Globus pallidus (tissue), 1 donor: ENCODE measurements at regions not wholly inside any gene's neighbourhood (a gene's known extent, or its start where the extent isn't known, plus 50 kb on each side); places are given as distances from the start of the nearest gene placed in this dataset.

Experiments used
- DNase-seq: peaks from one replicate; pipeline ENCODE4 v3.0.0-alpha.2; 2015; ENCODE audit warnings: low spot score

DNA sequence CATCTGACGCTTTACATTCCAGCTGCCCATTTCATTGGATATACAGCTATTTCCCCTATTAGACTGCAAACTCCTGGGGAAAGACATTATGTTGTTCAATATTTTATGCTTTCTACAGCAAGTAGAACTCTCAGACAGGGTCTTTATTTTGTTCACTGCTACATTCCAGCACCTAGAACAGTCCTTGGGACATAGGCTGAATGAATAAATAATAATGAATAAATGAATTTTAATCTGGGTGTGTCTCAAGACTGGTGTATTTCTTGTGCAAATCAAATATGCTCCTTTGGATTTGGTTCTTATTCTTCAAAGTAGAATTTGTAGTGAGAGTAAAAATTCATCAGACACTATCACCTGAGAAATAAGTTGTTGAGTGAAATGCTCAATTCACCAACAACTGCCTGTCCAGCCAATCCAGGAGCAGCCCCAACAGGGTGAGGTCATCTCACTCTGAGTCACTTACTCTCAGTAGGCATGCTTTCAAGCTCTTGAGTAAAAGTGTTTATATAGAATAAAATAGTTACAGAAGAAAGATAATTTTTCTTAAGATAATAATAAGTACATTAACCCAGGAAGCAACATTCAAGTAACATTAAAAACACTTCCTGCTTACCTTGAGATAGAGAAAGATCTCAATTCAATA is 287.5 kb upstream of the NPVF start:
- DNase-seq, result no peak

DNA sequence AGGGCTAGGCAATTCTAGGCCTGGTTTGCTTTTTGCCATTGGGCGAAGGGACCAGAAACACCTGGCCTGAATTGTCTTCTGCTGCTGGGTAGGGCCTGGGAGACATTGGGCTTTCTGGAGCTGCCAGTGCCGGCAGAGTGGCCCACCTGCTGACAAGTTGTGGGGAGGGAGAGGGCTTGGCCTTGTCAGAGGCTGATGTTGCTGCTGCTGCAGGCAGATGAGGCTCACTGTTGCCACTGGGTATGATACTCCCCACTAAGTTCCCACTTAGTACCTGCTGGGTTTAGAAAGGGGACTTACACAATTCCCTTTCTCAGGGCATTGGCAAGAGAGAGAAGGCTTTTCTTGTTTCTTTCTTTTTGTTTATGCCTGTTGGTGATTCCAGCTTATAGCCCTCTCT is 289.6 kb upstream of the NPVF start:
- no peak for DNase-seq

- DNase-seq, result no peak
Observed at GRCh38 chr7:25520017-25520416, 291.7 kb upstream of the NPVF start.

DNA sequence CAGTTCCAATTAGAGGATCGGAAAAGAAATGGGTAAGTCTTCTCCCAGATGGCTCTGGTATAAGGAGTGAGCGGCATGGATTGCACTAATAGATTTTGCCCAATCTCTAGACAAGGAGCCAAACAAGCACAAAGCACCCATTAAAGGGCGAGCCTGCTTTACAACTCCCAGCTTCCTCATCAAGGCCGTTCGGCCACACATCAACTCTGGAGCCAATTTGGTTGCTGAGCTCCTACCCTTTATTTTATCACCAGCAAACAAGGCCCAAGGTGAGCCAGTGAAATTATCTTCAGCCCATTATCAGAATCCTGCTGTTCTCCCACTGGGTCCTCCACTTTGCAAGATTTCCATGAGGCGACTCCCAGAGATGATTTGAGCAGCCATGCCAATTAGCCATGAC is 292.2 kb upstream of the NPVF start:
- no peak for DNase-seq

DNA sequence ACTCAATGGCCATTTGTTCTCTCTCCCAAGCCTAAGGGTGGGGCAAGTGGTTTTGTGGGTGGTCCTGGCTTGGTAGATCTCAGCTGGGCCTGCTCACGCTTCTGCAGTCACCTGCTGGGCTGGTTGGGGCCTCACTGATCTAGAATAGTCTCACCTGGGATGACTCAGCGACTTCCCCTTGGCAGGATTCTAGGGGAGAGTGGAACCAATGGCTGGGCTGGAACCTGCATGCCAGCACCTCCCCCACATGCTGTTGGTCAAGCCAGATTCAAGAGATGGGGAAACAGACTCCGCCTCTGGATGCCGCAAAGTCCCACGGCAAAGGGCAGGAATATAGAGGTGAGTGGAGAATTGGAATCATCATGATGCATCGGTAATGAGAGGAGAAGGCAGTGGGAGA is 292.9 kb upstream of the NPVF start:
- no peak for DNase-seq

GRCh38 chr7:25522727-25523126 is 294.4 kb upstream of the NPVF start:
- DNase-seq, result no peak

DNA sequence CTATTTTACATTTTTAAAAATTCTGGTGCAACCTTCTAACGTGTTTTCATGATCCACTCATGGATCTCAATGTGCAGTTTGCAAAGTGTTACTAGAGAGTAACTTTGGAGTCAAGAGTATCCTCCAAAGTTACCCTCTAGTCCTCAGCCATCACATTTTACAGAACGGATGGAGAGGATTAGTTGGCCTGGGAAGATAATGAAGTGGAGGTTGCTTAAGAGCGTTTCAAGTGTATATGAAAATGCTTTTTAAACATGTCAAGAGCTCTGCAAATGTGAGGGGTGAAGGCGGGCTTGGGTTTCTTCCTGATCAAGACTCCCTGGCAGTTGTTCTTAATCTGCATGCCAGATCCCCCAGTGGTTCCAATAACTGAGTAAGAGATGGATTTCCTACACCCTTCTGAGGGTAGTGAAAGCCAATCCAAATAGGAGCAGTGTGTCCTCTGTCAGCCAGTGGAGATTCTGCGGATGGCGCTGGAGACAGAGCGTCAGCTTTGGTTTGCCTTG is 299.4 kb upstream of the NPVF start:
- no peak for DNase-seq

DNA sequence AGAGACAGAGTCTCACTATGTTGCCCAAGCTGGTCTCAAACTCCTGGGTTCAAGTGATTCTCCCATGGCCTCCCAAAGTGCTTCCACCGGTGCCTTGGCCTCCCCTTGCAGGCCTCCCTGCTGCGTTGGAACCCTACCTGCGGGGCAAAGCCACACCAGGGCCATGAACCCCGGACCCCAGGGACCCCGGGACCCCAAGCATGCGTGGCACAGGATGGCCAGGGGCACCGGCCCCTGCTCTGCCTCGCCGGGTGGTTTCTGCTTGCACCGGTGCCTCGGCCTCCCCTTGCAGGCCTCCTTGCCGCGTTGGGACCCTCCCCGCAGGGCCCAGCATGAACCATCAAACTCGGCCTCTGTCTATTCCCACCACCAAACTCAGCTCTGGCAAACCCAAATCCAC is 301.0 kb upstream of the NPVF start:
- no peak for DNase-seq

DNA sequence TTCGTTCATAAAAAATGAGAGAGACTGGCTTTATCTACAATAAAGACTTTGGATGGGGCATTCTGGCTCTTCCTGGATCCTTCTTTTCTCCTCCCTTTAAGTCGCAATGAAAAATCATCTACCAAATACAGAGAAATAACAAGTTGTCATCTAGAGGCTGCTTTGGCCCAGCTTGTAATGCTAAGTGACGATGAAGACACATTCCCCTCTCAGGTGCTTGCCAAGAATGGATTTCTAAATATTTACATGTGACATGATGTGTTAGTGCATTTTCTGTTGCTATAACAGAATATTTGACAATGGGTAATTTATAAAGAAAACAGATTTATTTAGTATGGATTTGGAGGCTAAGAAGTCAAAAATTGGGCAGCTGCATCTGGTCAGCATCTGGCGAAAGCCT is 308.6 kb upstream of the NPVF start:
- DNase-seq, result no peak

DNA sequence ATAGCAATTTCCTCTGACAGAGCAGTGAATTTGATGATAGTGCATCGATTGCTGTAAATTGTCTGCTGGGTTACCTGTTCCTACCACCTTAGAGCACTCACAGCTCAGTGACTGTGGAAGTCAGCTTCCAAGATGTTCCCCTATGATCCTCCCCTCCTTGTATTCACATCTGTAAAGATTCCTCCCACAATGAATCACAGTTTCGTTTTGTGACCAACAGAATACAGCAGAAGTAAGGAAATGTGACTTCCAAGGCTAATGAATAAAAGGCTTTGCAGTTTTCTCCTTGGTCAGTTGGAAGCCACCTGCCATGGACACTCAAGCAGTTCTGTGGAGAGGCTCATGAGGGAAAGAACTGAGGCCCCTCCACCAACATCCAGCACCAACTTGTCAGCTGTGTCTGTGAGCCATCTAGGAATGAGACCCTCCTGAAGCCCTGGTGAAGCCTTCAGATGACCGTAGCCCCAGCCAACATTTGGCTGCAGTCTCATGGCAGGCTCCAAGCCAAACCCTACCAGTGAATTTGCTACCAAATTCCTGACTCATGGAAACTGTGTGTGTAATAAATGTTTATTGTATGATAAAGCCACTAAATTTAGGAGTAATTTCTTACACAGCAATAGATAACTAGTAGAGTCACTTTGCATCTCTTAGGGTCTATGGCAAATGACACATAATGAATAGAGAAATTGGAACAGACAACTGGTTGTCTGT is 309.5 kb upstream of the NPVF start:
- DNase-seq, result no peak

DNA sequence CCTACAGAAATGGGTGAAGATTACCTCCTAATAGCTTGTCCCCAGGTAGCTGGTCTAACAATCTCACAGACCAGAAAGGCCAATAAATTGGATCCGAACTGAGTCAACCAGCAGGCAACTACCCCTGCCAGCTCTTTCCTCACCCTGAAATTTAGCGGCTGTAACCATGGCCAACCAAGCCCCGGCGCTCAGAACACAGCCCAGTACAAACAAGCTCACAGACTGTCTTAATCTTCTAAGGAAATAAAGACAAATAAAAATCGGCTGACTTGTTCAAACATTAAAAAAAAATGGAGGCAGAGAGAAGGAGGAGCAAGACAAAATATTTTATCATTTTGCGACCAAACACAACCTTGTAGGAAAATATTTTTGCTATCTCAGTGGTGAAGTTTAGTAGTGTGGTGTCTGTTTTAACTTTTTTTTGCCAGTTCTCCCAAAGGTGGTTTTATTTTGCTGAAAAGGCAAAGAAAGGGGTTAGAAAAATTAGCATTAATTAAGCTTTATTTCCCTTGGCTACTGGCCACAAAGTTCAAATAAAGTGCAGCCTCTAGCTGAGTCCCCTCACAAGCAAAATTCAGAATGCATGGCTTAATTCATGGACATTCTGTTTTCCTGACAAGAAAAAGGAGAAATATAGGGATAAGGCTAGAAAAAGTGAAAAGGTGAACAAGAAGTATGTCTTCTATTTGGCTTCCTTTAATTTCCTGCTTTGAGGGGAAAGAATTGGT is 313.0 kb upstream of the NPVF start:
- DNase-seq, result no peak

DNA sequence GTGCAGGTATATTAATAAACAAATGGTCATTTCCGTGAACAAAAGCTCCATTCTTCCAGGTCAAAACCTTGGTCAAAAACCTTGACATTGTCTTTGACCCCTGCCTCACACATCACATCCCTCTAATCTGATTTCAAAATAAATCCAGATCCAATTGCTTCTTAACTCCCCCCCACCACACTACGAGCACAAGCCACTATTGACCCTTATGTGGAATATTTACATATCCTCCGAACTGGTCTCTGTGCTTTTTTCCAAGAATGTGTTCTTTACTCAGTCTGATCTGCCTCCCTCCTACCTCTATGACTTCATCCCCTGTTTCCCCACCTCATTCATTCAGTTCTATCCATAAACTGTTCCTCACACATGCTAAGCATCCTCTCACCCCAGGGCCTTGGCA is 313.6 kb upstream of the NPVF start:
- DNase-seq, result no peak

GRCh38 chr7:25543210-25543609 is 314.9 kb upstream of the NPVF start:
- DNase-seq, result no peak

GRCh38 chr7:25543798-25544197 is 315.5 kb upstream of the NPVF start:
- no peak for DNase-seq

DNA sequence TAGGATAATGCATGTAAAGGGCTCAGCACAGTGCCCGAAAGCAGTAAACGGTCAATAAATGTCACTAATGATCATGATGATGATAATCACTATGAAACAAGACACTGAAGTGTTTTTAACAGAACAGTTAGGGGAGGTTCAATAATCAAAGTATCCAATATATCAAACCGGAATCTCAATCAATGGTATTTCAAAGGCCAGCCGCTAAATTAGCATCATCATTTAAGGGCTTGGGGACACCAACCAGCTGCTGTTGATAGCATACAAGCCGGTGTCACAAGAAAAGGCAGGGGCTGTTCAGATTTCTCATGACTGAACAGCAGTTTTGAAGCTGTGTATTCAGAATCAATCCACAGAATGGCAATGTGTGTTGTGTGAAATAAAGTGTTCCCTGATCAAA is 316.0 kb upstream of the NPVF start:
- no peak for DNase-seq

DNA sequence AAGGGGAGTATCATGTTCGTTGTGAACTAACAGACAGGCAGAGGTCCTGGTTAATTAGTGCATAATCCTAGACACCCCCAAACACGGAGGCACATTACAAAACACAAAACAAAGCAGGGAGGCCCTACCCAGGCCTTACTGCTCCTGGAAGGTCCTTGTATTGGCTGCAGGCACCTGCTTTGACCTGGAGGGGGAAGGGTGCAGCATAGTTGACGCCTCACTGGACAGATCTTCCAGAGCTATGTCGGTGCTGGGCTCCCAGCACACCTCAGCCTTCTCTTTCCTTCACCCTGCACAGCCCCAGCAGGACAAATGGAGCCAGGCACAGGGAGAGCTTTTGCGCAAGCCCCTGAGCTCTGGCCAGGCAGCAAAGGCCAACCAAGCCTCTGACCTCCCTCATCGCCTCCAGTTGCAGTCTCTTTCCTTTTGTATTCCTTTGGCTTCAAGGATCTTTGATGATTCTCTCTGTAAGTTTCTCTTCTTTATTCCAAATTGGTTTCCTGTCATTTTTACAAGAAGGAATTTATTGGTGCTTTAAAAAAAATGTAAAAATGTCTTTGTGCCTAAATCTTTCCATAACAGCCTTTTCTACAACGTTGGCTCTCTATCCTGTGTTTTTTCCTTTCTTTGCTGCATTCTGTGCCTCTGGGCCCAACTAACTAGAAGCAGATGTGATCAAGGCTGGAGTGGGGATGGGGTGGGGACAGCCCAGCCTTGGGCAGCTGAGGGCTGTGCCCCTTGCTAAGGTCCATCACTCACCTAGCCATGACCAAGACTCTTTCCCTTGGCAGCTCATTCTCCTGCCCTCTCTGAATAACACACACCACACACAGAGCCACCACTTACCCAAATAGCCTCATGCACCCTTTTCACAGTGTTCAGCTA is 317.1 kb upstream of the NPVF start:
- DNase-seq, result no peak

DNA sequence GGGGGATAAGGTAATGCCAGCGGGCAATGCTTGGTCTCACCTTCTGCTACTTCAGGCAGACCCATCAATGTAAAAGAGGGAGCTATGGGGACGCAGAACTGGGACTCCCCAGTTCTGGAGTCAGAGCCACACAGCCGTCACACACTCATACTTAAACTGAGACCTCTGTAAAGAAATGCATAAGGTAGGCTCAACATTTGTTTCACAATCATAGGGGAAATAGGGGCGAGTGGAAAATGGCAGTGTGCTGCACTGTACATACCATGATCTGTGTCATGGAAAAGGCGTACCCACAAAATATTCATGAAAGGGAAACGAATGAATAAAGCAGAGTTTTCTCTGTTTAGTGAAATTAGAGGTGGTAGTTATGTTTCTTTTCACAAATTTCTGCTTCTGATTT is 318.0 kb upstream of the NPVF start:
- DNase-seq, result no peak

DNA sequence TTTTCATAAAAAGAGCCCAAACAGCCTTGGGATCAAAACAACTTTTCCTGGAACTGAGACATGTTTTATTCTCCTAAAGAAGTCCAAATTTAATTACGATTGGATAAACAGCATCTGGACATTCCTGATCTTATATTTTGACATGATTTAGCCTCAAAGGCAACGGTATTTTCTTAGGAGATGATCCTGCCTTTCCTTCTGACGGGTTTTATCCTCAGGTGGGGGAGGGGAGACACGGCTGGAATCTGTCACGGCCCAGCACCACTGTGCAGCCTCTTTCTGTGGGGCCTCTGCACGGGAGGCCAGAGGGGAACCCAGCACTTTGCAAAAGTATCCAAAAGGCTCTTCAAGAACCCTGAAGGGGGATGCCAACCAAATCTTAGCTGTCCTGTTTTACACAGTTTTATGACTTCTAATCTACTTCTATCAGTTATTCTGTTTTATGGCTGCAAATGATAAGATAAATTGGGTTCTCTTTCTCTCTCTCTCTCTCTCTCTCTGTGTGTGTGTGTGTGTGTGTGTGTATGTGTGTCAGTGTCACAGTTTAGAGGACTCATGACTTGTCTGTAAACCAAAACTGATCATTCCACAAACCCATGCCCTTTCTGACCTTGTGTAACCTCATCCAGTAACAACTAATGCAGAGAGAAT is 321.1 kb upstream of the NPVF start:
- no peak for DNase-seq

GRCh38 chr7:25550149-25550548 is 321.9 kb upstream of the NPVF start:
- no peak for DNase-seq

DNA sequence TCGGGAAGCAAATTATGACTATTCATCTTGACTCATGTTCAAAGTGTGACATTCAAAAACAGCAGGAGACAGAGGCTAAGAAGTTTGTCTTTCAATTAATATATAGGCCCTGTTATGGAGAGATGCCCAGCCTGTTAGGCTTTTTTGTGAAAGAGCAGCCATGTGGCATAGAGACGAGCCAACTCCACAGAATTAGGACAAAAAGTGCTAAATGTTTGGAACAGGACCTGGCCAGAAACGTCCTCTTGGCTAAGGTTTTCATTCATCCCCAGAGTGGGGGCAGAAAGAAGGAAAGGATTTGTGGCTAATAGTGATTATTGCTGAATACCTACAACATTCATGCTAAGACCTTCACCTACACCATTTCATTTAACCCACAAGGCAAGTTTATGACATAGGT is 324.7 kb upstream of the NPVF start:
- peak; percentile 49 for DNase-seq

GRCh38 chr7:25553580-25554291 is 325.4 kb upstream of the NPVF start:
- no peak for DNase-seq
